CD4-positive, CD25-positive, alpha-beta regulatory T cell (primary cell): ENCODE measurements at regions not wholly inside any gene's neighbourhood (a gene's known extent, or its start where the extent isn't known, plus 50 kb on each side); places are given as distances from the start of the nearest gene placed in this dataset.

Source experiments
- ATAC-seq, 2 donors: fragments of 150-1000 bp; cut with Tn5 transposase; one replicate each; pipeline ENCODE4 v1.10.0; 2021; ENCODE audit warnings: low read depth in 2 of 2, moderate number of reproducible peaks in 2 of 2, moderate library complexity in 1 of 2
- DNase-seq, 3 donors: peaks; one replicate each; pipeline versions ENCODE4 v3.0.0 to v3.0.0-alpha.2; 2012 to 2022; ENCODE audit warnings: mixed read lengths in 1 of 3
- H3K27ac ChIP-seq: one replicate; pipeline ENCODE4 v1.7.0; 2013; ENCODE audit warnings: mild to moderate bottlenecking, low read length; ENCODE audit not compliant: insufficient read depth, poor library complexity, severe bottlenecking
- H3K27me3 ChIP-seq: one replicate; pipeline ENCODE4 v1.7.0; 2013; ENCODE audit warnings: low read length; ENCODE audit not compliant: control insufficient read depth, insufficient read depth
- H3K36me3 ChIP-seq: one replicate; pipeline ENCODE4 v1.7.0; 2013; ENCODE audit warnings: mild to moderate bottlenecking, low read length, moderate library complexity; ENCODE audit not compliant: control insufficient read depth, insufficient read depth
- H3K4me1 ChIP-seq: 2 replicates; pipeline ENCODE4 v1.7.0; 2013; ENCODE audit warnings: mild to moderate bottlenecking, low read length; ENCODE audit not compliant: insufficient read depth, control insufficient read depth, poor library complexity, severe bottlenecking
- H3K4me3 ChIP-seq: one replicate; pipeline ENCODE4 v1.7.0; 2013; ENCODE audit warnings: low read depth, mild to moderate bottlenecking, low read length, moderate library complexity
- H3K9me3 ChIP-seq, 2 experiments: 1 replicate in 1 of 2; 2 replicates in 1 of 2; pipeline ENCODE4 v1.7.0; 2013; ENCODE audit warnings: low read length in 2 of 2, mild to moderate bottlenecking in 1 of 2, moderate library complexity in 1 of 2; ENCODE audit not compliant: control insufficient read depth in 2 of 2
- H3K27ac Mint-ChIP-seq, 3 donors: one replicate each; pipeline ENCODE4 v1.8.0; 2020 to 2022; ENCODE audit warnings: mild to moderate bottlenecking in 3 of 3, mixed read lengths in 3 of 3, moderate library complexity in 2 of 3
- H3K27me3 Mint-ChIP-seq: one replicate; pipeline ENCODE4 v1.8.0; 2022; ENCODE audit warnings: mild to moderate bottlenecking, mixed read lengths
- H3K36me3 Mint-ChIP-seq: one replicate; pipeline ENCODE4 v1.8.0; 2020; ENCODE audit warnings: mixed read lengths
- H3K4me1 Mint-ChIP-seq, 4 donors: one replicate each; pipeline ENCODE4 v1.8.0; 2020 to 2022; ENCODE audit warnings: mixed read lengths in 4 of 4, mild to moderate bottlenecking in 1 of 4
- H3K4me3 Mint-ChIP-seq, 4 donors: one replicate each; pipeline ENCODE4 v1.8.0; 2020 to 2022; ENCODE audit warnings: mild to moderate bottlenecking in 4 of 4, mixed read lengths in 4 of 4, moderate library complexity in 3 of 4
- H3K9me3 Mint-ChIP-seq, 7 donors: one replicate each; pipeline ENCODE4 v1.8.0; 2020 to 2022; ENCODE audit warnings: mixed read lengths in 7 of 7, mild to moderate bottlenecking in 3 of 7, moderate library complexity in 2 of 7

DNA sequence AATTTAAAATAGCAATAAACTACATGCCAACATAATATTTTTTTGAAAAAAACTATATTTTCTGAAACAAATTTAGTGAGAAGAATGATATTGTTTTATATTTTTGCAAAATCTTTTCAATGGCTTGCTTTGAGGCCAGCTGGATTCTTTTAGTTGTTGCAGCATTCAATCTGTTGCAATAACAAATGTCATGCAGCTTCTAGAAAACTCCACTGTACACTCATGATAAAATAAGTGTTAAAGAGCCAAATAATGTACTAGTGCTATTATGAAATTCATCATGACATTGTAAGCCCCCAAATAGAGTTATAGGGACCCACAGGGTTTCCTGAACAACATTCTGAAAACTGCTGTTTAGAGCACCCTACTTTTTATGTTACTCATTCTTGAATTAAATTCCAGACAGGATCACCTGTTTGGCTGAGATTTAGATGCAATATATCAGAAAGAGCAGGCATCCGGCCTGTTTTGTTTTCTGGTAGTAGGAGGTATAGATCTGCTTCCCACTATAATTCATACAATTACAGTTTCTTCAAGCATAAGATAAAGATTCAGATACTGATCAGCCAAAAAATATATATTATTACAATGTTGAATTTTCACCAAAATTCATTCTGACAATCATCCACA lies 703.0 kb upstream of the ZNF385D start:
- peaks cover 0 to 3% of the 10 kb centered on the region in 2 experiments for H3K9me3 ChIP-seq
- no peak overlapping the region for H3K27ac Mint-ChIP-seq
- ATAC-seq, result no peak
- no peaks in the 10 kb centered on the region for H3K4me1 ChIP-seq
- H3K36me3 ChIP-seq, result no peaks in the 10 kb centered on the region
- no peak overlapping the region for H3K4me3 Mint-ChIP-seq
- H3K36me3 Mint-ChIP-seq, result no peaks in the 10 kb centered on the region
- H3K4me1 Mint-ChIP-seq, result no peaks in the 10 kb centered on the region
- no peak for DNase-seq
- H3K27me3 Mint-ChIP-seq, result no peaks in the 10 kb centered on the region
- H3K27me3 ChIP-seq, result no peaks in the 10 kb centered on the region
- H3K9me3 Mint-ChIP-seq, result peaks cover 0 to 9% (median 3%) of the 10 kb centered on the region in 7 donors
- H3K27ac ChIP-seq, result no peak overlapping the region
- H3K4me3 ChIP-seq, result no peak overlapping the region

- H3K36me3 Mint-ChIP-seq, result no peaks in the 10 kb centered on the region
- Histone ChIP-seq H3K36me3 (no peaks in the 10 kb centered on the region), H3K4me3 (no peak overlapping the region), H3K4me1 (no peaks in the 10 kb centered on the region), H3K27ac (no peak overlapping the region), H3K9me3 (no peaks in the 10 kb centered on the region), H3K27me3 (no peaks in the 10 kb centered on the region)
- H3K27ac Mint-ChIP-seq, result no peak overlapping the region
- no peak for ATAC-seq
- no peak for DNase-seq
- H3K4me1 Mint-ChIP-seq, result no peaks in the 10 kb centered on the region
- no peaks in the 10 kb centered on the region for H3K27me3 Mint-ChIP-seq
- no peak overlapping the region for H3K4me3 Mint-ChIP-seq
- peaks cover 2 to 9% (median 6%) of the 10 kb centered on the region in 7 donors for H3K9me3 Mint-ChIP-seq
Observed at GRCh38 chr3:22469995-22470394, 719.0 kb upstream of the ZNF385D start.

DNA sequence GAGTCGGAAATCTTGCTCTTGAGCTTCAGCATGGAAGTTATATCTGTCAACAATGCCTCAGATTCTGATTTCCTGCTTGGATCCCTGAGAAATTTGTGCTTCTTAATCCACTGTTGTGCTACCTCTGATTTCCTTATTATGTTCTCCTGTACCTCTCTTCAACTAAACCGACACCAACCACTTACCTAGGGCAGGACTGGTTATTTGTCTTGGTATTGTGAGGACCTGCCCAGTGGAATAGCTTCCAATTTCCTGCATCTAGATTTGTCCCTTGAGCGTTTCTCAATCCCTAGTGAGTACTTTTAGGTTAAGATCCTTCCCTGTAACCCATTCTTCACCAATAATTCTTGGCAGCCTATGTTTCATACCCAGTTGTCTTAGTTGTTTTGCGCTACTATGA lies 720.5 kb upstream of the ZNF385D start:
- no peak for DNase-seq
- peaks cover 2 to 10% (median 6%) of the 10 kb centered on the region in 7 donors for H3K9me3 Mint-ChIP-seq
- H3K4me1 Mint-ChIP-seq, result no peaks in the 10 kb centered on the region
- Histone ChIP-seq H3K4me1 (no peaks in the 10 kb centered on the region), H3K27ac (no peak overlapping the region), H3K4me3 (no peak overlapping the region), H3K27me3 (no peaks in the 10 kb centered on the region), H3K36me3 (no peaks in the 10 kb centered on the region), H3K9me3 (no peaks in the 10 kb centered on the region)
- H3K4me3 Mint-ChIP-seq, result no peak overlapping the region
- H3K36me3 Mint-ChIP-seq, result no peaks in the 10 kb centered on the region
- H3K27ac Mint-ChIP-seq, result no peak overlapping the region
- no peaks in the 10 kb centered on the region for H3K27me3 Mint-ChIP-seq
- ATAC-seq, result no peak

- Histone ChIP-seq H3K27ac (no peak overlapping the region), H3K4me1 (no peaks in the 10 kb centered on the region), H3K27me3 (no peaks in the 10 kb centered on the region), H3K36me3 (no peaks in the 10 kb centered on the region), H3K4me3 (no peak overlapping the region), H3K9me3 (no peaks in the 10 kb centered on the region)
- Mint-ChIP-seq H3K27ac (no peak overlapping the region), H3K9me3 (peaks cover 2 to 12% (median 7%) of the 10 kb centered on the region in 7 donors), H3K27me3 (no peaks in the 10 kb centered on the region), H3K4me1 (no peaks in the 10 kb centered on the region), H3K36me3 (no peaks in the 10 kb centered on the region), H3K4me3 (no peak overlapping the region)
- ATAC-seq, result no peak
- DNase-seq, result no peak
Observed at GRCh38 chr3:22474706-22475445, 723.9 kb upstream of the ZNF385D start.

DNA sequence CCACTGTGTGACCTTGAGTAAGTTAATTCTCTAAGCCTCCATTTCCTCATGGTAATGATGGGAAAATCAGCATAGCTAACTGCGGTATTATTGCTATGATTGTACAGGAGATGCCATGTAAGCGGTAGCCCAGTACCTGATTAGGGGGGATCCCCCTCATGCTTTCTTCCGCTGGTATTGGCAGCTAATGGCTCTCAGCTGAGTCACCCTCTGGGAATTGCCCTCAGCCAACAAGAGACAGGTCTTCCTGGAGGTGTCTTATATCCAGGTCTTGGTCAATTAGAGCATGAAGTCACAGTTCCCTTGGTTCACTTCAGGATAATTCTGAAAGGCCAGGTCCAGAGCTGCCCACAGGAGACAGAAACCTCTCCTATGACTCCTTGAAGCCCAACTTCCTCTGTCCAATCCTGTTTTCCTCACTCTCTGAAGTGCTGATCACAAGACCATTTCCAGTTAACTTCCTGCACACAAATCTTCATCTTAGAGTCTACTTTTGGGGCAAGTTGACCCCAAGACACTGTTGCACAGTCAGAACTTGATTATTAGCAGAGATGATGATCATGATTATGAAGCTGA lies 724.7 kb upstream of the ZNF385D start:
- no peak overlapping the region for H3K27ac Mint-ChIP-seq
- no peak overlapping the region for H3K27ac ChIP-seq
- H3K27me3 Mint-ChIP-seq, result no peaks in the 10 kb centered on the region
- H3K4me3 ChIP-seq, result no peak overlapping the region
- H3K4me1 Mint-ChIP-seq, result no peaks in the 10 kb centered on the region
- no peaks in the 10 kb centered on the region for H3K36me3 Mint-ChIP-seq
- no peaks in the 10 kb centered on the region for H3K27me3 ChIP-seq
- peaks cover 2 to 15% (median 7%) of the 10 kb centered on the region in 7 donors for H3K9me3 Mint-ChIP-seq
- no peak for ATAC-seq
- no peaks in the 10 kb centered on the region for H3K36me3 ChIP-seq
- no peak overlapping the region for H3K4me3 Mint-ChIP-seq
- no peaks in the 10 kb centered on the region for H3K4me1 ChIP-seq
- no peaks in the 10 kb centered on the region for H3K9me3 ChIP-seq
- no peak for DNase-seq

DNA sequence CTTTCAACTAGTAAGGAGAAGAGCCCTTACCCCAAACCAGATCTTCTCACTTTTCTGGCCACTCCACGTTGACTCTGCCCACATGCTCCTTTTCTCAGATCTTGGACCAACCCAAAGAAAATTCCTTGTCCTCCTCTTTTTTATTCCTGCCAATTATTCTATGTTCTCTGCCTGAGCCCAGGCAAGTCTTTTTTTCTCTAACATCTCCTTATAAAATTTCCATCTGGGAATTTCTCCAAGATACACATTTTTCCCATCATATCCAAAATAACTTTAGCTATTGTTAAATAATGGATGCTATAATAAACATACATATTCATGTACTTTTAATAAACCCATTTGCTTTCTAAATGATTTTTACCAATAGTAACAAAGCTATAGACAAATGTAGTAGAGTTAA lies 726.0 kb upstream of the ZNF385D start:
- Mint-ChIP-seq H3K36me3 (no peaks in the 10 kb centered on the region), H3K4me3 (no peak overlapping the region)
- H3K27ac ChIP-seq, result no peak overlapping the region

DNA sequence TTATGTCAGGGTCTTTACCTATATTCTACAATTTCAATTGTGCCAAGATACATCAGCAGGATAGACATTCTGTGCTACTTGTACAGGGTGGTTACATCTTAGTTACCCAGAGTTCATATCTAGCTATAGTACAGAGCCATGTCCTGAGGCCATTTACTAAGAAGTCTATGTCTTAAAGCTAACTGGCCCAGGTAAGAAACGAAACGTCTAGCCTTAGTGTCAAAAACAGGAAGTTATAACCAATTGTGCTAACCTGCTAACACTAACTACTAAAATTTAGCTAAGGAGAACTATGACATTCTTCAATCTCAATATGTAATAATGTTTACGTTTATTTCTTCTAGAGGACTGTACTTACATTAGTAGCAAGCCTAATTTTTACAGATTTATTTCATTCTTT lies 717.2 kb upstream of the UBE2E2 start:
- Histone ChIP-seq H3K9me3 (no peaks in the 10 kb centered on the region), H3K4me1 (no peaks in the 10 kb centered on the region), H3K27me3 (no peaks in the 10 kb centered on the region), H3K36me3 (no peaks in the 10 kb centered on the region), H3K4me3 (no peak overlapping the region), H3K27ac (no peak overlapping the region)
- Mint-ChIP-seq H3K4me3 (no peak overlapping the region), H3K9me3 (peaks cover 3 to 8% (median 4%) of the 10 kb centered on the region in 7 donors), H3K27me3 (no peaks in the 10 kb centered on the region), H3K36me3 (no peaks in the 10 kb centered on the region), H3K27ac (no peak overlapping the region), H3K4me1 (no peaks in the 10 kb centered on the region)
- ATAC-seq, result no peak
- DNase-seq, result no peak

More for the DNA sequence above, 726.0 kb upstream of the ZNF385D start:
- Histone ChIP-seq H3K4me3 (no peak overlapping the region), H3K27me3 (no peaks in the 10 kb centered on the region), H3K4me1 (no peaks in the 10 kb centered on the region), H3K9me3 (no peaks in the 10 kb centered on the region), H3K36me3 (no peaks in the 10 kb centered on the region)
- Mint-ChIP-seq H3K27ac (no peak overlapping the region), H3K27me3 (no peaks in the 10 kb centered on the region), H3K4me1 (no peaks in the 10 kb centered on the region), H3K9me3 (peaks cover 0 to 12% (median 5%) of the 10 kb centered on the region in 7 donors)
- no peak for DNase-seq
- no peak for ATAC-seq
